Body of pancreas (tissue), 4 donors: ENCODE measurements at regions not wholly inside any gene's neighbourhood (a gene's known extent, or its start where the extent isn't known, plus 50 kb on each side); places are given as distances from the start of the nearest gene placed in this dataset.
"Not testable (repeated sequence)": the region's sequence is repeated elsewhere in the genome, so short reads cannot be mapped to it uniquely, and the experiment has no call there.

Experiments
- ATAC-seq: fragments of 150-250 bp; one replicate; pipeline ENCODE4 v1.9.1; 2016
- DNase-seq, 4 donors: peaks; one replicate each; pipeline ENCODE4 v3.0.0-alpha.2; 2019
- H3K27ac ChIP-seq, 4 donors: fragments of 200-600 bp; sonication (generic); 1 replicate in 3 of 4; 2 replicates in 1 of 4; pipeline versions ENCODE4 v1.5.1 to v1.6.1; 2016 to 2019; ENCODE audit warnings: mild to moderate bottlenecking in 1 of 4, mixed read lengths in 1 of 4, moderate library complexity in 1 of 4
- H3K27me3 ChIP-seq, 2 donors: fragments of 200-600 bp; sonication (generic); one replicate each; pipeline ENCODE4 v1.6.0; 2016; ENCODE audit warnings: mild to moderate bottlenecking in 1 of 2
- H3K36me3 ChIP-seq, 2 donors: fragments of 200-600 bp; sonication (generic); replicated peaks in 1 of 2; 2 replicates each; pipeline ENCODE4 v1.5.1; 2016; ENCODE audit warnings: low read depth in 2 of 2; ENCODE audit not compliant: insufficient read depth in 1 of 2
- H3K4me1 ChIP-seq: fragments of 200-600 bp; sonication (generic); one replicate; pipeline ENCODE4 v1.6.0; 2016
- H3K4me3 ChIP-seq, 2 donors: fragments of 200-600 bp; sonication (generic); 1 replicate in 1 of 2; 2 replicates in 1 of 2; pipeline ENCODE4 v1.5.1; 2016 to 2019
- H3K9me3 ChIP-seq, 3 donors: fragments of 200-600 bp; sonication (generic); 1 replicate in 2 of 3; 2 replicates in 1 of 3; pipeline ENCODE4 v1.5.1; 2016
- CTCF ChIP-seq, 7 experiments: fragments of 450-650 bp in 4 of 7; fragments of 200-600 bp in 3 of 7; sonication (generic) in 3 of 7; IDR thresholded peaks; one replicate each; pipeline ENCODE4 v1.5.1; 2016 to 2019; ENCODE audit warnings: antibody characterized with exemption in 7 of 7
- POLR2A ChIP-seq, 3 donors: fragments of 450-650 bp; IDR thresholded peaks; one replicate each; pipeline ENCODE4 v1.6.1; 2016; ENCODE audit warnings: antibody characterized with exemption in 3 of 3, mild to moderate bottlenecking in 2 of 3
- WGBS, 2 donors: methylation state at CpG; one replicate each; pipeline ENCODE4 v1.1.5; 2017; 5-methylcytosine and 5-hydroxymethylcytosine counted together
- intact Hi-C: fragments of 100-400 bp; cut with DNase I; formaldehyde crosslinking; loops from one replicate; pipeline ENCODE4 v1.15.1; 2023

- intact Hi-C loops, result no loop called here
- Histone ChIP-seq H3K9me3 (no peaks in the 10 kb centered on the region), H3K4me3 (no peak overlapping the region), H3K36me3 (no peaks in the 10 kb centered on the region), H3K4me1 (no peaks in the 10 kb centered on the region), H3K27me3 (no peaks in the 10 kb centered on the region), H3K27ac (no peak overlapping the region)
- WGBS, 2 donors, result 78 to 86% methylated on average over 1 of the region's 1 CpG
- no peak for TF ChIP-seq POLR2A (IDR thresholded peaks at IDR 0.05)
- TF ChIP-seq CTCF (IDR thresholded peaks at IDR 0.05), result no peak
- no peak for ATAC-seq
- no peak for DNase-seq
Observed at GRCh38 chr14:30058401-30058800, 130.8 kb upstream of the PRKD1 start.

GRCh38 chr14:30063746-30064145 lies 136.1 kb upstream of the PRKD1 start:
- DNase-seq, result no peak
- TF ChIP-seq POLR2A (IDR thresholded peaks at IDR 0.05) (no peak), CTCF (IDR thresholded peaks at IDR 0.05) (no peak)
- H3K9me3 ChIP-seq, result no peaks in the 10 kb centered on the region
- H3K4me3 ChIP-seq, result no peak overlapping the region
- H3K27ac ChIP-seq, result no peak overlapping the region
- WGBS, 2 donors, result 37 to 42% methylated on average over 2 of the region's 2 CpGs
- H3K36me3 ChIP-seq, result no peaks in the 10 kb centered on the region
- H3K27me3 ChIP-seq, result no peaks in the 10 kb centered on the region
- ATAC-seq, result no peak
- intact Hi-C loops, result no loop called here
- no peaks in the 10 kb centered on the region for H3K4me1 ChIP-seq

GRCh38 chr14:30064454-30064853 lies 136.8 kb upstream of the PRKD1 start:
- DNase-seq (no peak), ATAC-seq (no peak)
- Histone ChIP-seq H3K27ac (no peak overlapping the region), H3K36me3 (no peaks in the 10 kb centered on the region), H3K4me1 (no peaks in the 10 kb centered on the region), H3K27me3 (no peaks in the 10 kb centered on the region), H3K4me3 (no peak overlapping the region), H3K9me3 (no peaks in the 10 kb centered on the region)
- TF ChIP-seq CTCF (IDR thresholded peaks at IDR 0.05) (no peak), POLR2A (IDR thresholded peaks at IDR 0.05) (no peak)
- intact Hi-C loops, result no loop called here

GRCh38 chr14:30069536-30069935 lies 141.9 kb upstream of the PRKD1 start:
- TF ChIP-seq CTCF (IDR thresholded peaks at IDR 0.05) (no peak), POLR2A (IDR thresholded peaks at IDR 0.05) (no peak)
- no peaks in the 10 kb centered on the region for H3K36me3 ChIP-seq
- ATAC-seq (no peak), DNase-seq (no peak)
- intact Hi-C loops, result no loop called here
- no peak overlapping the region for H3K4me3 ChIP-seq
- H3K27ac ChIP-seq, result no peak overlapping the region
- WGBS, 2 donors, result 25 to 35% methylated on average over 1 of the region's 1 CpG
- no peaks in the 10 kb centered on the region for H3K9me3 ChIP-seq
- no peaks in the 10 kb centered on the region for H3K4me1 ChIP-seq
- no peaks in the 10 kb centered on the region for H3K27me3 ChIP-seq

- not testable (repeated sequence) for H3K4me1 ChIP-seq, H3K36me3 ChIP-seq
Observed at GRCh38 chr14:30072454-30072853, 144.8 kb upstream of the PRKD1 start.

More at GRCh38 chr14:30072454-30072853, 144.8 kb upstream of the PRKD1 start:
- DNase-seq, intact Hi-C loops, H3K4me3 ChIP-seq, ATAC-seq, H3K9me3 ChIP-seq, H3K27ac ChIP-seq, H3K27me3 ChIP-seq: not testable (repeated sequence)
- 37 to 39% methylated on average over 2 of the region's 2 CpGs for WGBS, 2 donors
